ENCODE measurements at regions not wholly inside any gene's neighbourhood (a gene's known extent, or its start where the extent isn't known, plus 50 kb on each side); places are given as distances from the start of the nearest gene placed in this dataset.

- H3K4me3 Mint-ChIP-seq: peak overlapping the region in 7 of 8 donors; percentile 53 to 84 (median 74)
- H3K4me1 Mint-ChIP-seq: peaks cover 20 to 44% (median 36%) of the 10 kb centered on the region in 3 donors
- no peaks in the 10 kb centered on the region for H3K9me3 Mint-ChIP-seq
- ATAC-seq (ENCODE audit: low read depth in 2 of 2): peak; percentile 74 to 79
- peak overlapping the region in 5 of 6 donors; percentile 13 to 90 (median 51) for H3K27ac Mint-ChIP-seq
- no peaks in the 10 kb centered on the region for H3K27me3 Mint-ChIP-seq
- H3K36me3 Mint-ChIP-seq: no peaks in the 10 kb centered on the region
- no peak for DNase-seq
Measured at GRCh38 chr12:4223273-4223845, 50.2 kb upstream of the CCND2 start.

- Mint-ChIP-seq H3K36me3 (no peaks in the 10 kb centered on the region), H3K9me3 (no peaks in the 10 kb centered on the region), H3K4me1 (peaks cover 33 to 54% (median 49%) of the 10 kb centered on the region in 3 donors), H3K27me3 (no peaks in the 10 kb centered on the region), H3K27ac (no peak overlapping the region), H3K4me3 (no peak overlapping the region)
- DNase-seq: no peak
- no peak for ATAC-seq (ENCODE audit: low read depth in 2 of 2)
Measured at GRCh38 chr12:4221258-4221620, 52.3 kb upstream of the CCND2 start.

- peaks cover 38 to 58% (median 52%) of the 10 kb centered on the region in 3 donors for H3K4me1 Mint-ChIP-seq
- no peaks in the 10 kb centered on the region for H3K36me3 Mint-ChIP-seq
- H3K9me3 Mint-ChIP-seq: no peaks in the 10 kb centered on the region
- no peak for ATAC-seq (ENCODE audit: low read depth in 2 of 2)
- no peak for DNase-seq
- peak overlapping the region in 2 of 6 donors; percentile 6 to 73 for H3K27ac Mint-ChIP-seq
- no peaks in the 10 kb centered on the region for H3K27me3 Mint-ChIP-seq
- no peak overlapping the region for H3K4me3 Mint-ChIP-seq
Measured at GRCh38 chr12:4220536-4221257, 52.9 kb upstream of the CCND2 start.

GRCh38 chr12:4217091-4217490 lies 56.5 kb upstream of the CCND2 start:
- Mint-ChIP-seq H3K4me1 (peaks cover 31 to 59% (median 46%) of the 10 kb centered on the region in 3 donors), H3K36me3 (no peaks in the 10 kb centered on the region), H3K27ac (peak overlapping the region; percentile 85 to 99 (median 90)), H3K4me3 (peak overlapping the region in 6 of 8 donors; percentile 27 to 65 (median 56)), H3K9me3 (no peaks in the 10 kb centered on the region), H3K27me3 (no peaks in the 10 kb centered on the region)
- DNase-seq (peak; percentile 32), ATAC-seq (ENCODE audit: low read depth in 2 of 2) (peak in 1 of 2 donors; percentile 18)

DNA sequence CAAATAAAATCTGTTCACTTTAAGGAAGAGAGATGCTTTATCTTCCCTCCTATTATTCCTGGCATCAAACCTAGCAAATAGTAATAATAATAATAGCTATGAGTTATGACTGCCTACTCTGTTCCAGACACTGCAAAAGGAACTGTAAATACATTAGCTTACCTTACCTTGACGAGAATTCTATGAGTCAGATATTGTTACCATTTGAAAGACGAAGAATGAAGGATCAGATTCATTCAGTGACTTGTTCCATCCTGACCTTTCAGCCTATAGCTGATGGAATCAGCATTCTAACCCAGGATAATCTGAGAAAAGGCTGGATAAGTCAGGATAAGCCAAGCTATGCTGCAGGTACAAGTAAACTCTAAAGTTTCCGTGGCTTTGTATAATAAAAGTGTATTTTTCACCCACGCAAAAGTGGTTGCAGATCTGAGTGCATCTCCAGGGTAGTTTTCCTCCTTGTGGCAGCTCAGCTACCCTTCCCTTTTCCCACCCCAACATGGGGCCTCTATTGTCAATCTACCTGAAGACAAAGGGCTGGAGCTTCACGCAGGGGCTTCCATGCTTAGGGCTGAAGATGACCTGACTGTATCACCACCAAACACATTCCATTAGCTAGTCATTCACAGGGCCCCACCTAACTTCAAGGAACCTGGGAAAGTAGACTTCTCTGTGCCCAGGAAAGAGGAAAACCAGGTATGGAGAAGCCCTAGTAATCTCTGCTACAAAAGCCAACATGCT lies 57.2 kb upstream of the CCND2 start:
- peaks cover 31 to 59% (median 46%) of the 10 kb centered on the region in 3 donors for H3K4me1 Mint-ChIP-seq

DNA sequence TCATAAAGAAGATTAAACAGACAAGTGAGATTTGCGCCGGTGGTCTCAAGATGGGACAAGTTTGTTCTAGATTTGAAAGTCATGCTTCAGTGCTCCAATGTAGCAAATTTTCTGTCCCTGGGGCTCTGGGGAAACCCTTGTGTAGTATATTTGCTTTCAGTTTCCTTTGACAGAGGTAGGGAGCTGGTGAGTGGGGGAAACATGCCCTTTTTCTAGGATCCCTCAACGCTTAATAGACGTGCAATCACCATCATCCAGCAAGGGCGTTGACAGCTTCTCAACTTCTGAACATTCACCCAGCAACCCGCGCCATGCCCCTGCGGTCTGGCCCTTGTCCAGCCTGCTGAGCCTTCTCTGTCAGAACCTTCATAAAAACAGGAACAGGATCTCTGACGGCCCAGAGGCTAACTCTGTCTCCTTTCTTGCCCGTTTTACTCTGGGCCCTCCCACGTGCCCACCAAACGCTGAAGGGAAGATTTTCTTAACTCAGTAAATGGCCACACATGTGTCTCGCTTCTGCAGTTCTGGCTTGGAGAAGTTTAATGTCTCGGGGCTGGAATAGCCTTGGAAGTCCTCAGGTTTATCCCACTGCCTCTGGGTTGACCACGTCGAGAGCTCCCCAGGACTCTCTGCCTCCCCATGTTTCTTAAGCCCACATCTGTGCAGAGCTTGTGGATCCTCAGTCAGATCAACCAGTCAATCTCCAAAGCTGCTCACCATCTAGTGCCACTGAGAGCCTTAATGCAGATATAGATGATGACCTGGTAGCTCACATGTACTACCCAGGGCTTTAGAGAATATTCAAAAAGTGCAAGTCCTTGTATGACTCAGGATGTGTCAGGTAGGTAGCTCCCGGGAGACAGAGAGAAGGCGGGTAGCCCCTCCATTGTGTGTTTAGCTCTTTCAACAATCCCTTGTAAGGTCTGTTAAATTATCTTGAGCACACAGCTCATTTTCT lies 58.1 kb upstream of the CCND2 start:
- peak; percentile 87 for DNase-seq
- H3K9me3 Mint-ChIP-seq: no peaks in the 10 kb centered on the region
- H3K4me1 Mint-ChIP-seq: peaks cover 31 to 59% (median 46%) of the 10 kb centered on the region in 3 donors
- no peaks in the 10 kb centered on the region for H3K27me3 Mint-ChIP-seq
- no peaks in the 10 kb centered on the region for H3K36me3 Mint-ChIP-seq
- peak; percentile 90 to 93 for ATAC-seq (ENCODE audit: low read depth in 2 of 2)
- H3K27ac Mint-ChIP-seq: peak overlapping the region; percentile 92 to 99 (median 98)
- H3K4me3 Mint-ChIP-seq: peak overlapping the region; percentile 34 to 90 (median 86)

More for the DNA sequence above, 57.2 kb upstream of the CCND2 start:
- Mint-ChIP-seq H3K36me3 (no peaks in the 10 kb centered on the region), H3K9me3 (no peaks in the 10 kb centered on the region), H3K27ac (peak overlapping the region; percentile 92 to 99 (median 98)), H3K27me3 (no peaks in the 10 kb centered on the region), H3K4me3 (peak overlapping the region in 6 of 8 donors; percentile 8 to 89 (median 77))
- DNase-seq (no peak), ATAC-seq (ENCODE audit: low read depth in 2 of 2) (no peak)

DNA sequence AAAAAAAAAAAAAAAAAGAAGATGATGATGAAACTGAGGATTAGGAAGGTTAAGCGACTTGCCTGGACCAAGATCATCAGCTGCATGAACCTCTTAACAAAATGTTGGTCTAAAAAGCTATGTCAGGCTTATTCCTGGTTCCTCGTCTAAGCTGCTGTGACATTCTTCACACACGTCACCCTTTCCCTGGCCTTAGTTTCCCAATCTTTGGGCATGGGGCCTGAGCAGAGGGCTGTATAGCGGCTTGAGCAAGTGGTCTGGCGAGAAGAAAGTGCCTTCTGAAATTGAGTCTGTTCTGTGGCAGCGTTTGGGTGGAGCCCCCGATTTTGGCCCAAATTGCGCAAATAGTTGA lies 58.7 kb upstream of the CCND2 start:
- DNase-seq (no peak), ATAC-seq (ENCODE audit: low read depth in 2 of 2) (peak in 1 of 2 donors; percentile 2)
- peak overlapping the region; percentile 92 to 99 (median 98) for H3K27ac Mint-ChIP-seq
- H3K4me3 Mint-ChIP-seq: peak overlapping the region; percentile 34 to 90 (median 86)
- H3K27me3 Mint-ChIP-seq: no peaks in the 10 kb centered on the region
- H3K36me3 Mint-ChIP-seq: no peaks in the 10 kb centered on the region
- H3K4me1 Mint-ChIP-seq: peaks cover 31 to 63% (median 46%) of the 10 kb centered on the region in 3 donors
- no peaks in the 10 kb centered on the region for H3K9me3 Mint-ChIP-seq

DNA sequence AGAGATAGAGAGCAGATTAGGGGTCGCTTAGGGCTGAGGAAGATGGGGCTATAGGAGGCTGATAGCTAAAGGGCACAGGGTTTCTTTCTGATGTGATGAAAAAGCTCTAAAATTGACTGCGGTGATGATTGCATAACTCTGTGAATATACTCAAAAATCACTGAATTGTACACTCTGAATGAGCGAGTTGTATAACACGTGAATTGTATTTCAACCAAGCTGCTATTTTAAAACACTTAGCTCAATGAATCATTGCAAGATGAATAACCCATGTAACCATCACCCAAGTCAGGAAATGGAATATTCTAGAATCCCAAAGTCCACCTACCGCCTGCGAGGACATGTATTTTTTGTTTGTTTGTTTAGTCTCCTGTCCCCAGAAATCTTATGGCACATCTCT lies 60.1 kb upstream of the CCND2 start:
- H3K36me3 Mint-ChIP-seq: no peaks in the 10 kb centered on the region
- no peak for DNase-seq
- ATAC-seq (ENCODE audit: low read depth in 2 of 2): no peak
- H3K4me1 Mint-ChIP-seq: peaks cover 31 to 56% (median 46%) of the 10 kb centered on the region in 3 donors
- no peaks in the 10 kb centered on the region for H3K27me3 Mint-ChIP-seq
- no peak overlapping the region for H3K4me3 Mint-ChIP-seq
- H3K9me3 Mint-ChIP-seq: no peaks in the 10 kb centered on the region
- peak overlapping the region in 3 of 6 donors; percentile 80 to 98 (median 92) for H3K27ac Mint-ChIP-seq

DNA sequence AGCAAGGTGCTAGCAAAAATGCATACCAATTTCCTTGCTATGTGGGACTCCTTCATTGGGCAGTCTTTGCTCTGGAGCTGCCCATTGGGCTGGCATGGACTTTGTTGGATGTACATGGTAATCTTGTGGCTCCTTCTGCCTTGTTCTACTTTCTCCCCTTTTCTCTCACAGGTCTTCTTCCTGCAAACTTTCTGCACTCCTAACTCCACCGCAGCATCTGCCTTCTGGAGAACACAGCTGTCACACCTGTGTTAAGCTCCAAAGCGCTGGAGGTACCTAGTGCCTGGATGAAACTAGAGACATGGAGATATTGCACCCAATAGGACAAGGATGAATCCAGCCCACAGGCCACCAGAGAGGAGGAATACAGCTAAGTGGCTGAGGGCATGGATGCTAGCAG lies 60.7 kb upstream of the CCND2 start:
- Mint-ChIP-seq H3K36me3 (no peaks in the 10 kb centered on the region), H3K4me3 (peak overlapping the region in 1 of 8 donors; percentile 10), H3K27me3 (no peaks in the 10 kb centered on the region), H3K4me1 (peaks cover 31 to 51% (median 42%) of the 10 kb centered on the region in 3 donors), H3K9me3 (no peaks in the 10 kb centered on the region), H3K27ac (peak overlapping the region in 3 of 6 donors; percentile 16 to 92 (median 81))
- DNase-seq (no peak), ATAC-seq (ENCODE audit: low read depth in 2 of 2) (no peak)

GRCh38 chr12:4211372-4211771 lies 62.2 kb upstream of the CCND2 start:
- H3K27me3 Mint-ChIP-seq: no peaks in the 10 kb centered on the region
- no peaks in the 10 kb centered on the region for H3K36me3 Mint-ChIP-seq
- ATAC-seq (ENCODE audit: low read depth in 2 of 2): no peak
- no peak overlapping the region for H3K27ac Mint-ChIP-seq
- H3K4me1 Mint-ChIP-seq: peaks cover 18 to 40% (median 31%) of the 10 kb centered on the region in 3 donors
- no peak overlapping the region for H3K4me3 Mint-ChIP-seq
- H3K9me3 Mint-ChIP-seq: no peaks in the 10 kb centered on the region
- DNase-seq: no peak

- peaks cover 12 to 31% (median 22%) of the 10 kb centered on the region in 3 donors for H3K4me1 Mint-ChIP-seq
- H3K4me3 Mint-ChIP-seq: no peak overlapping the region
- no peak for ATAC-seq (ENCODE audit: low read depth in 2 of 2)
- H3K9me3 Mint-ChIP-seq: no peaks in the 10 kb centered on the region
- no peaks in the 10 kb centered on the region for H3K27me3 Mint-ChIP-seq
- no peak for DNase-seq
- H3K27ac Mint-ChIP-seq: peak overlapping the region in 1 of 6 donors; percentile 78
- no peaks in the 10 kb centered on the region for H3K36me3 Mint-ChIP-seq
Measured at GRCh38 chr12:4210183-4210582, 63.4 kb upstream of the CCND2 start.

- Mint-ChIP-seq H3K4me1 (peaks cover 36 to 42% (median 38%) of the 10 kb centered on the region in 3 donors), H3K9me3 (no peaks in the 10 kb centered on the region), H3K36me3 (no peaks in the 10 kb centered on the region), H3K27ac (no peak overlapping the region), H3K4me3 (no peak overlapping the region), H3K27me3 (no peaks in the 10 kb centered on the region)
- no peak for DNase-seq
- ATAC-seq (ENCODE audit: low read depth in 2 of 2): no peak
Measured at GRCh38 chr12:4206470-4206869, 67.1 kb upstream of the CCND2 start.
